Inferior parietal cortex (tissue), 1 donor: ENCODE measurements at regions not wholly inside any gene's neighbourhood (a gene's known extent, or its start where the extent isn't known, plus 50 kb on each side); places are given as distances from the start of the nearest gene placed in this dataset.
"Not testable (repeated sequence)": the region's sequence is repeated elsewhere in the genome, so short reads cannot be mapped to it uniquely, and the experiment has no call there.

Experiments
- DNase-seq: peaks from one replicate; pipeline ENCODE4 v3.0.0-alpha.2; 2016; ENCODE audit errors: extremely low spot score

GRCh38 chr3:74832925-74833324 is 218.5 kb upstream of the CNTN3 start:
- no peak for DNase-seq

- not testable (repeated sequence) for DNase-seq
Measured at GRCh38 chr3:74830845-74831244, 216.4 kb upstream of the CNTN3 start.

- not testable (repeated sequence) for DNase-seq
Measured at GRCh38 chr3:74825404-74825803, 210.9 kb upstream of the CNTN3 start.

- DNase-seq, result no peak
Measured at GRCh38 chr3:74824366-74824765, 209.9 kb upstream of the CNTN3 start.

- DNase-seq, result no peak
Measured at GRCh38 chr3:74814181-74814580, 199.7 kb upstream of the CNTN3 start.

- DNase-seq, result no peak
Measured at GRCh38 chr3:74812756-74813155, 198.3 kb upstream of the CNTN3 start.

- DNase-seq, result no peak
Measured at GRCh38 chr3:74808506-74809275, 194.2 kb upstream of the CNTN3 start.

GRCh38 chr3:74801924-74802323 is 187.5 kb upstream of the CNTN3 start:
- no peak for DNase-seq

- DNase-seq, result no peak
Measured at GRCh38 chr3:74789111-74789510, 174.7 kb upstream of the CNTN3 start.

GRCh38 chr3:74787011-74787410 is 172.6 kb upstream of the CNTN3 start:
- DNase-seq, result peak; percentile 28

- DNase-seq, result no peak
Measured at GRCh38 chr3:74771401-74771800, 156.9 kb upstream of the CNTN3 start.

- DNase-seq, result no peak
Measured at GRCh38 chr3:74768010-74768409, 153.6 kb upstream of the CNTN3 start.

GRCh38 chr3:74766405-74766804 is 151.9 kb upstream of the CNTN3 start:
- DNase-seq, result no peak

GRCh38 chr3:74763830-74764229 is 149.4 kb upstream of the CNTN3 start:
- DNase-seq, result no peak

- DNase-seq, result no peak
Measured at GRCh38 chr3:74756674-74757073, 142.2 kb upstream of the CNTN3 start.

GRCh38 chr3:74752290-74752689 is 137.8 kb upstream of the CNTN3 start:
- no peak for DNase-seq

- DNase-seq, result no peak
Measured at GRCh38 chr3:74751775-74752174, 137.3 kb upstream of the CNTN3 start.

GRCh38 chr3:74750901-74751300 is 136.4 kb upstream of the CNTN3 start:
- DNase-seq, result no peak

GRCh38 chr3:74739242-74739641 is 124.8 kb upstream of the CNTN3 start:
- no peak for DNase-seq

GRCh38 chr3:74722211-74722610 is 107.8 kb upstream of the CNTN3 start:
- DNase-seq, result no peak

GRCh38 chr3:74713977-74714376 is 99.5 kb upstream of the CNTN3 start:
- no peak for DNase-seq

GRCh38 chr3:74711913-74712512 is 97.6 kb upstream of the CNTN3 start:
- DNase-seq, result no peak

GRCh38 chr3:74709951-74710350 is 95.5 kb upstream of the CNTN3 start:
- no peak for DNase-seq
